HEK293 (cell line): ENCODE measurements at regions not wholly inside any gene's neighbourhood (a gene's known extent, or its start where the extent isn't known, plus 50 kb on each side); places are given as distances from the start of the nearest gene placed in this dataset.

Experiments used
- CTCF ChIA-PET: fragments of 350-600 bp; formaldehyde crosslinking; extraction: SDS; loops from one replicate; lab custom pipeline; 2021; ENCODE audit warnings: antibody characterized with exemption; lab: Yijun Ruan, JAX
- POLR2A ChIA-PET: fragments of 300-600 bp; formaldehyde crosslinking; extraction: SDS; loops from one replicate; lab custom pipeline; 2020; ENCODE audit warnings: antibody characterized with exemption, inconsistent platforms; lab: Yijun Ruan, JAX
- H3K27ac ChIP-seq: fragments of 200-500 bp; sonication (Bioruptor generic); 2 replicates; pipeline ENCODE4 v1.5.1; 2014; ENCODE audit warnings: low read depth, low read length, control low read depth, inconsistent platforms; ENCODE audit errors: extremely low read depth
- H3K36me3 ChIP-seq, 2 experiments: fragments of 200-500 bp in 1 of 2; sonication (Bioruptor generic) in 1 of 2; 1 replicate in 1 of 2; 2 replicates in 1 of 2; pipeline ENCODE4 v1.5.1; 2014 to 2017; ENCODE audit warnings: inconsistent platforms in 2 of 2, low read length in 2 of 2; ENCODE audit not compliant: control insufficient read depth in 2 of 2, insufficient read depth in 1 of 2
- H3K4me1 ChIP-seq: fragments of 200-500 bp; sonication (Bioruptor generic); 2 replicates; pipeline ENCODE4 v1.5.1; 2014; ENCODE audit warnings: mild to moderate bottlenecking, low read length, inconsistent platforms; ENCODE audit not compliant: control insufficient read depth, insufficient read depth
- H3K4me3 ChIP-seq: 2 replicates; pipeline ENCODE4 v1.5.1; 2011; ENCODE audit warnings: low read depth, mild to moderate bottlenecking, control low read depth, low read length, moderate library complexity
- H3K9me3 ChIP-seq: fragments of 200-500 bp; sonication (Bioruptor generic); 2 replicates; pipeline ENCODE4 v1.5.1; 2014; ENCODE audit warnings: low read depth, low read length, inconsistent platforms; ENCODE audit not compliant: control insufficient read depth, insufficient read depth
- EGR2 ChIP-seq: fragments of 450-650 bp; formaldehyde crosslinking; IDR thresholded peaks from 2 replicates; pipeline ENCODE4 v1.5.1; 2016; ENCODE audit warnings: low read depth, missing biosample characterization, missing genetic modification characterization
- GLIS1 ChIP-seq: fragments of 450-650 bp; formaldehyde crosslinking; IDR thresholded peaks from 2 replicates; pipeline ENCODE4 v1.5.1; 2016; ENCODE audit warnings: missing biosample characterization, missing genetic modification characterization
- GLIS2 ChIP-seq: fragments of 450-650 bp; formaldehyde crosslinking; IDR thresholded peaks from 2 replicates; pipeline ENCODE4 v1.5.1; 2016; ENCODE audit warnings: missing biosample characterization, missing genetic modification characterization
- KLF10 ChIP-seq: fragments of 450-650 bp; IDR thresholded peaks from 2 replicates; pipeline ENCODE4 v1.5.1; 2018; ENCODE audit warnings: missing biosample characterization, mild to moderate bottlenecking, missing genetic modification characterization
- KLF7 ChIP-seq: fragments of 450-650 bp; formaldehyde crosslinking; IDR thresholded peaks from 2 replicates; pipeline ENCODE4 v1.5.1; 2016; ENCODE audit warnings: missing biosample characterization, missing genetic modification characterization, borderline replicate concordance
- MEIS1 ChIP-seq: sonication (generic); formaldehyde crosslinking; IDR thresholded peaks from 2 replicates; pipeline ENCODE4 v1.8.1; 2022; ENCODE audit warnings: missing genetic modification reagents, mild to moderate bottlenecking, borderline replicate concordance
- REPIN1 ChIP-seq: fragments of 450-650 bp; formaldehyde crosslinking; IDR thresholded peaks from 2 replicates; pipeline ENCODE4 v1.5.1; 2017; ENCODE audit warnings: missing biosample characterization, missing genetic modification characterization, low read depth
- SP3 ChIP-seq: fragments of 450-650 bp; formaldehyde crosslinking; IDR thresholded peaks from 2 replicates; pipeline ENCODE4 v1.5.1; 2016; ENCODE audit warnings: missing biosample characterization, missing genetic modification characterization
- ZBTB44 ChIP-seq: fragments of 450-650 bp; IDR thresholded peaks from 2 replicates; pipeline ENCODE4 v1.5.1; 2018; ENCODE audit warnings: missing biosample characterization, mild to moderate bottlenecking, missing genetic modification characterization
- ZFHX2 ChIP-seq: fragments of 450-650 bp; formaldehyde crosslinking; conservative IDR thresholded peaks from 2 replicates; pipeline ENCODE4 v1.5.1; 2016; ENCODE audit warnings: missing biosample characterization, missing genetic modification characterization
- ZNF157 ChIP-seq: fragments of 450-650 bp; formaldehyde crosslinking; IDR thresholded peaks from 2 replicates; pipeline ENCODE4 v1.5.1; 2016; ENCODE audit warnings: missing biosample characterization, missing genetic modification characterization
- ZNF202 ChIP-seq: fragments of 450-650 bp; formaldehyde crosslinking; IDR thresholded peaks from 2 replicates; pipeline ENCODE4 v1.5.1; 2016; ENCODE audit warnings: missing biosample characterization, missing genetic modification characterization, borderline replicate concordance
- ZNF23 ChIP-seq: fragments of 450-650 bp; formaldehyde crosslinking; IDR thresholded peaks from 2 replicates; pipeline ENCODE4 v1.5.1; 2016; ENCODE audit warnings: missing biosample characterization, missing genetic modification characterization, borderline replicate concordance
- ZNF248 ChIP-seq: fragments of 450-650 bp; formaldehyde crosslinking; IDR thresholded peaks from 2 replicates; pipeline ENCODE4 v1.5.1; 2017; ENCODE audit warnings: missing biosample characterization, missing genetic modification characterization
- ZNF394 ChIP-seq: fragments of 450-650 bp; formaldehyde crosslinking; IDR thresholded peaks from 2 replicates; pipeline ENCODE4 v1.5.1; 2016; ENCODE audit warnings: missing biosample characterization, missing genetic modification characterization, mild to moderate bottlenecking, moderate library complexity, borderline replicate concordance
- ZNF423 ChIP-seq: fragments of 450-650 bp; formaldehyde crosslinking; IDR thresholded peaks from 2 replicates; pipeline ENCODE4 v1.5.1; 2016; ENCODE audit warnings: missing biosample characterization, missing genetic modification characterization
- ZNF501 ChIP-seq: fragments of 450-650 bp; formaldehyde crosslinking; IDR thresholded peaks from 2 replicates; pipeline ENCODE4 v1.5.1; 2016; ENCODE audit warnings: missing biosample characterization, missing genetic modification characterization
- ZNF521 ChIP-seq: fragments of 450-650 bp; formaldehyde crosslinking; IDR thresholded peaks from 2 replicates; pipeline ENCODE4 v1.5.1; 2017; ENCODE audit warnings: missing biosample characterization, mild to moderate bottlenecking, missing genetic modification characterization
- ZNF585B ChIP-seq: fragments of 450-650 bp; formaldehyde crosslinking; IDR thresholded peaks from 2 replicates; pipeline ENCODE4 v1.5.1; 2016; ENCODE audit warnings: missing biosample characterization, missing genetic modification characterization
- ZNF639 ChIP-seq: fragments of 450-650 bp; formaldehyde crosslinking; IDR thresholded peaks from 2 replicates; pipeline ENCODE4 v1.5.1; 2016; ENCODE audit warnings: missing biosample characterization, missing genetic modification characterization
- ZNF645 ChIP-seq: fragments of 450-650 bp; formaldehyde crosslinking; IDR thresholded peaks from 2 replicates; pipeline ENCODE4; 2016; ENCODE audit warnings: missing biosample characterization, missing genetic modification characterization
- ZNF660 ChIP-seq: fragments of 450-650 bp; IDR thresholded peaks from 2 replicates; pipeline ENCODE4 v1.5.1; 2018; ENCODE audit warnings: missing biosample characterization, mild to moderate bottlenecking, missing genetic modification characterization
- ZNF792 ChIP-seq: fragments of 450-650 bp; formaldehyde crosslinking; IDR thresholded peaks from 2 replicates; pipeline ENCODE4 v1.5.1; 2016; ENCODE audit warnings: missing biosample characterization, missing genetic modification characterization
- ZSCAN16 ChIP-seq: fragments of 450-650 bp; formaldehyde crosslinking; IDR thresholded peaks from 2 replicates; pipeline ENCODE4 v1.5.1; 2016; ENCODE audit warnings: missing biosample characterization, missing genetic modification characterization
- TF ChIP-seq, protein P1 (sequence below): fragments of 450-650 bp; formaldehyde crosslinking; IDR thresholded peaks from 2 replicates; pipeline ENCODE4 v1.5.1; 2016; ENCODE audit warnings: missing biosample characterization, missing genetic modification characterization, borderline replicate concordance

DNA sequence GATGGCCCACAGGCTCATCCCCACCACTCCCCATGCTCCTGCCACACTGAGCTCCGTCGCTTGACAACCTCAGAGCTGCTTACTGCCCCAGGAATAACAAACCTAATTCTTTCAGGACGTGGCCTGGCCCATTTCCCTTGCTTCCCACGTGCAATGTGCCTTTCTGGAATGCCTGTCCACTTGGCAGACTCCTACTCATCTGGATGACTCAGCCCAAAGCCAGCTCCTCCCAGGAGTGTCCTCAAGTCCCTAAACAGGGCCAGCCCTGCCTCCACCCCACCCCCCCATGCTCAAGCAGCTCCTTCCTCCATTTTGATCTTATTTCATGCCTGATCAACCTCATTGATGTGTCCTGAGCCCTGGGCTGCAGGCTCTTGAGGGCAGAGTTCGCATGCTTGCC lies 164.9 kb upstream of the RNF32 start:
- TF ChIP-seq GLIS1 (tag by site-specific recombination) = no peak
- peak; percentile 73 for TF ChIP-seq ZFHX2
- TF ChIP-seq EGR2 (tag by site-specific recombination) = peak; percentile 51; the same call in 1 of the 2 replicates
- no peak overlapping the region for H3K27ac ChIP-seq

DNA sequence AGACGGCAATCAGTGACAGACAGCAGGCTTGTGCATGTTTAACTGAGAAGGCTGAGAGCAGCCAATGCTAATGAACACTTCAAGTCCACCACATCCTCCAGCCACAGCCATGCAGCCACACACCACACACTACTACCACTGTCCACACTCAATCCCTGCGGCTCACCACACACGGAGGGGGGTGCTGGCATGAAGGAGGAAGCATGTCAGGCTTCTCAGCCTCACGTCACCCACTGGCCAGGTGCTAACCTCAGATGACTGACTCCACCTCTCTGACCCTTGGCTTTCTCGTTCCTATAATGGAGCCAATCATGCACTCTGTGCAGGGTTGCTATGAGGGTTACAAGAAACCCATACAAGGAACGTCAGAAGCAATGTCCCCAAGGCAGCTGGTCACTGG lies 165.4 kb upstream of the RNF32 start:
- H3K27ac ChIP-seq = no peak overlapping the region
- TF ChIP-seq SP3 (no peak), ZNF639 (tag by site-specific recombination) (no peak), GLIS2 (tag by site-specific recombination) (no peak), REPIN1 (tag by site-specific recombination) (no peak), ZNF521 (tag by site-specific recombination) (no peak), ZNF792 (tag by site-specific recombination) (no peak), ZNF585B (tag by site-specific recombination) (no peak), ZNF501 (no peak), ZSCAN16 (no peak), ZNF157 (tag by site-specific recombination) (no peak), ZNF23 (tag by site-specific recombination) (no peak), ZNF645 (tag by site-specific recombination) (no peak), KLF10 (tag by site-specific recombination) (no peak), ZNF394 (tag by site-specific recombination) (no peak)
- TF ChIP-seq, all 188 proteins: peak for 0
- ChIA-PET POLR2A (no interaction called here), CTCF (interaction anchor here (0.8 kb wide), 1 partner anchor 677 kb away, joined by 3 read pairs; no protein-coding TSS in a partner anchor)
- Histone ChIP-seq H3K9me3 (no peaks in the 10 kb centered on the region), H3K4me1 (no peaks in the 10 kb centered on the region), H3K4me3 (no peak overlapping the region), H3K36me3 (no peaks in the 10 kb centered on the region)

More for the DNA sequence above, 164.9 kb upstream of the RNF32 start:
- H3K9me3 ChIP-seq = no peaks in the 10 kb centered on the region
- no peak overlapping the region for H3K4me3 ChIP-seq
- no peaks in the 10 kb centered on the region for H3K4me1 ChIP-seq
- CTCF ChIA-PET = interaction anchor here (0.6 to 0.8 kb wide), 2 partner anchors 16 to 677 kb away, joined by 3 to 4 read pairs; no protein-coding TSS in a partner anchor
- POLR2A ChIA-PET = no interaction called here
- no peaks in the 10 kb centered on the region for H3K36me3 ChIP-seq

DNA sequence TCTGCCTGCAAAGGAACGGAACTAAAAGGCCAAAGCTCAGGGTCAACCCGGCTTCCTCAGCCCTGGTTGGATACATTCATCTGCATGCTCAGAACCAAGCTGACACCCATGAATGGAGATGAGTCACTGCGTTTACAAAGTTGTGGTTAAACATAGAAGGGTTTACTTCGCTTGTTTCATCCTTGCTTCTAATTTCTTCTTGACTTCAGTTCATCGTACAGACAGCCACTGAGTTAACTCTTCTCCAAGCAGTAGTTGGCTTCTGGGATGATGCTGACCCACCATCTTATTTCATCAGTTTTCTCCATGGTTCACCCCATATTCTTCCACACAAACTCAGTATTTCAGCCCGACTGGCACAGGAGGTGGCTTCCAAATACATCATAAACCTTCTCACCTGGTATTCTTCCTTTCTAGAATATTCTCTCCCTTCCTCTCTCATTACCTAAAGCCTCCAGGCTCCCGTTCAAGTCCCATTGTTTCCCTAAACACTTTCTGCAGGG lies 166.3 kb upstream of the RNF32 start:
- POLR2A ChIA-PET = no interaction called here
- Histone ChIP-seq H3K4me3 (no peak overlapping the region), H3K9me3 (no peaks in the 10 kb centered on the region), H3K4me1 (no peaks in the 10 kb centered on the region), H3K36me3 (no peaks in the 10 kb centered on the region), H3K27ac (no peak overlapping the region)
- CTCF ChIA-PET = interaction anchor here (0.7 to 3.1 kb wide), 6 partner anchors 279 to 664 kb away, joined by 3 to 16 read pairs (median 4); no protein-coding TSS in a partner anchor
- TF ChIP-seq ZNF423 (tag by site-specific recombination) (no peak), MEIS1 (CRISPR knock-in tag) (no peak), ZBTB44 (tag by site-specific recombination) (no peak), ZNF639 (tag by site-specific recombination) (no peak), ZNF248 (tag by site-specific recombination) (no peak), ZNF202 (no peak), KLF7 (tag by site-specific recombination) (no peak), ZNF660 (tag by site-specific recombination) (no peak)
- TF ChIP-seq, protein P1, sequence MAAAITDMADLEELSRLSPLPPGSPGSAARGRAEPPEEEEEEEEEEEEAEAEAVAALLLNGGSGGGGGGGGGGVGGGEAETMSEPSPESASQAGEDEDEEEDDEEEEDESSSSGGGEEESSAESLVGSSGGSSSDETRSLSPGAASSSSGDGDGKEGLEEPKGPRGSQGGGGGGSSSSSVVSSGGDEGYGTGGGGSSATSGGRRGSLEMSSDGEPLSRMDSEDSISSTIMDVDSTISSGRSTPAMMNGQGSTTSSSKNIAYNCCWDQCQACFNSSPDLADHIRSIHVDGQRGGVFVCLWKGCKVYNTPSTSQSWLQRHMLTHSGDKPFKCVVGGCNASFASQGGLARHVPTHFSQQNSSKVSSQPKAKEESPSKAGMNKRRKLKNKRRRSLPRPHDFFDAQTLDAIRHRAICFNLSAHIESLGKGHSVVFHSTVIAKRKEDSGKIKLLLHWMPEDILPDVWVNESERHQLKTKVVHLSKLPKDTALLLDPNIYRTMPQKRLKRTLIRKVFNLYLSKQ (tag by site-specific recombination) = no peak
